HepG2 (cell line): ENCODE measurements at regions not wholly inside any gene's neighbourhood (a gene's known extent, or its start where the extent isn't known, plus 50 kb on each side); places are given as distances from the start of the nearest gene placed in this dataset.

Source experiments
- ATAC-seq: fragments of 200-7000 bp; cut with Tn5 transposase; 3 replicates; pipeline ENCODE4 v1.9.1; 2020; ENCODE audit warnings: mild to moderate bottlenecking, moderate library complexity
- BruUV-seq: library from RNA; stranded (reverse); fragments of 400-500 nt; replicated peaks from 2 replicates; lab custom pipeline; 2021; lab: Mats Ljungman, UMichigan
- CTCF ChIA-PET: fragments of 300-600 bp; formaldehyde crosslinking; extraction: SDS; loops from one replicate; lab custom pipeline; 2021; ENCODE audit warnings: low total read pairs, inconsistent platforms, low intra/inter-chr PET ratio; lab: Yijun Ruan, JAX
- POLR2A ChIA-PET: fragments of 350-600 bp; sonication (Branson Sonifier 250); formaldehyde crosslinking; loops from one replicate; lab custom pipeline; 2020; ENCODE audit warnings: antibody characterized with exemption, inconsistent platforms; lab: Yijun Ruan, JAX
- DNase-seq: peaks from one replicate; pipeline ENCODE4 v3.0.0-alpha.2; 2015; ENCODE audit warnings: low spot score
- FAIRE-seq: peaks from 3 replicates; lab custom pipeline; 2011; peaks lifted over from hg19 to GRCh38; lab: Jason Lieb, UNC
- H2AFZ ChIP-seq: one replicate; pipeline ENCODE4 v1.6.1; 2011; ENCODE audit warnings: low read length, inconsistent platforms
- H3K27ac ChIP-seq: fragments of 300-600 bp; 3 replicates; pipeline ENCODE4 v1.8.0; 2011; ENCODE audit warnings: mixed run types, mild to moderate bottlenecking, mixed read lengths, low read length, inconsistent platforms; ENCODE audit not compliant: insufficient read depth; ENCODE audit errors: extremely low read length
- H3K27me3 ChIP-seq, 2 experiments: fragments of 200-600 bp in 1 of 2; 2 replicates in 1 of 2; 3 replicates in 1 of 2; pipeline versions ENCODE4 v1.6.0 to v1.8.0; 2011; ENCODE audit warnings: low read length in 2 of 2, mild to moderate bottlenecking in 2 of 2, moderate library complexity in 2 of 2, inconsistent platforms in 1 of 2; ENCODE audit not compliant: insufficient read depth in 2 of 2, control insufficient read depth in 1 of 2
- H3K36me3 ChIP-seq, 2 experiments: fragments of 200-600 bp in 1 of 2; replicated peaks in 1 of 2; 2 replicates in 1 of 2; 3 replicates in 1 of 2; pipeline versions ENCODE4 v1.5.1 to v1.8.0; 2011; ENCODE audit warnings: low read length in 2 of 2, inconsistent platforms in 1 of 2; ENCODE audit not compliant: insufficient read depth in 2 of 2, control insufficient read depth in 1 of 2
- H3K4me1 ChIP-seq: 2 replicates; pipeline ENCODE4 v1.5.1; 2012; ENCODE audit warnings: low read length, inconsistent platforms; ENCODE audit not compliant: insufficient read depth
- H3K4me2 ChIP-seq: 2 replicates; pipeline ENCODE4 v1.6.0; 2011; ENCODE audit warnings: low read depth, low read length, inconsistent platforms
- H3K4me3 ChIP-seq, 3 experiments: fragments of 200-600 bp in 1 of 3; sonication (generic), shearing (Covaris generic) in 1 of 3; replicated peaks in 1 of 3; 2 replicates each; pipeline ENCODE4 v1.5.1; 2011 to 2016; ENCODE audit warnings: low read length in 3 of 3, inconsistent platforms in 2 of 3, low read depth in 2 of 3, mild to moderate bottlenecking in 2 of 3, control low read depth in 1 of 3, mixed read lengths in 1 of 3; ENCODE audit not compliant: insufficient read depth in 1 of 3
- H3K79me2 ChIP-seq: one replicate; pipeline ENCODE4 v1.6.1; 2011; ENCODE audit warnings: low read length, inconsistent platforms; ENCODE audit not compliant: insufficient read depth
- H3K9ac ChIP-seq: 2 replicates; pipeline ENCODE4 v1.6.0; 2011; ENCODE audit warnings: mild to moderate bottlenecking, low read depth, low read length, inconsistent platforms; ENCODE audit not compliant: insufficient read depth
- H3K9me3 ChIP-seq: 2 replicates; pipeline ENCODE4 v1.5.1; 2012; ENCODE audit warnings: mild to moderate bottlenecking, low read length
- H4K20me1 ChIP-seq: 2 replicates; pipeline ENCODE4 v1.6.0; 2011; ENCODE audit warnings: inconsistent platforms, mild to moderate bottlenecking, low read length, moderate library complexity; ENCODE audit not compliant: insufficient read depth
- AFF4 ChIP-seq: sonication (generic); formaldehyde crosslinking; IDR thresholded peaks from 2 replicates; pipeline ENCODE4 v1.4.0; 2020; ENCODE audit warnings: missing genetic modification reagents
- CEBPB ChIP-seq: IDR thresholded peaks from 2 replicates; pipeline ENCODE4 v1.6.1; 2011; ENCODE audit warnings: low read depth, low read length, improper control_type of control experiment, borderline replicate concordance
- DPF2 ChIP-seq: sonication (generic); formaldehyde crosslinking; IDR thresholded peaks from 2 replicates; pipeline ENCODE4 v1.4.0; 2020; ENCODE audit warnings: mild to moderate bottlenecking, low read depth, missing genetic modification reagents, borderline replicate concordance
- EHMT2 ChIP-seq: fragments of 200-600 bp; sonication (generic); IDR thresholded peaks from 2 replicates; pipeline ENCODE4 v1.7.0; 2017; ENCODE audit warnings: antibody characterized with exemption, low read depth, low read length, borderline replicate concordance
- HMG20B ChIP-seq: conservative IDR thresholded peaks from 2 replicates; pipeline ENCODE4 v1.6.1; 2016; ENCODE audit warnings: missing genetic modification reagents, missing compliant biosample characterization
- HNRNPK ChIP-seq: fragments of 200-400 bp; formaldehyde crosslinking; IDR thresholded peaks from 2 replicates; pipeline ENCODE4 v1.6.1; 2018; ENCODE audit warnings: low read length, low read depth, moderate library complexity, mild to moderate bottlenecking; ENCODE audit not compliant: poor library complexity, severe bottlenecking
- ZNF101 ChIP-seq: sonication (generic); formaldehyde crosslinking; IDR thresholded peaks from 2 replicates; pipeline ENCODE4 v1.4.0; 2020; ENCODE audit warnings: mild to moderate bottlenecking, low read depth, missing genetic modification reagents, borderline replicate concordance
- ZNF253 ChIP-seq: sonication (generic); formaldehyde crosslinking; IDR thresholded peaks from 2 replicates; pipeline ENCODE4 v1.8.0; 2022; ENCODE audit warnings: mild to moderate bottlenecking, missing genetic modification reagents, borderline replicate concordance
- ZNF264 ChIP-seq: sonication (generic); formaldehyde crosslinking; IDR thresholded peaks from 2 replicates; pipeline ENCODE4 v1.4.0; 2020; ENCODE audit warnings: missing genetic modification reagents
- WGBS: methylation state at CpG from one replicate; pipeline ENCODE4 v1.1.6; 2017; ENCODE audit warnings: low lambda C conversion rate; 5-methylcytosine and 5-hydroxymethylcytosine counted together
- in situ Hi-C: cut with HindIII; loops from 2 replicates; pipeline ENCODE4 v1.10.0; 2017; ENCODE audit warnings: low pct_unique_long_range_greater_than_20kb; ENCODE audit not compliant: extremely low pct_ligation_motif_present
- intact Hi-C: fragments of 100-400 bp; cut with micrococcal nuclease; formaldehyde crosslinking; loops from one replicate; pipeline ENCODE4 v1.10.0; 2022; ENCODE audit not compliant: unreplicated experiment

DNA sequence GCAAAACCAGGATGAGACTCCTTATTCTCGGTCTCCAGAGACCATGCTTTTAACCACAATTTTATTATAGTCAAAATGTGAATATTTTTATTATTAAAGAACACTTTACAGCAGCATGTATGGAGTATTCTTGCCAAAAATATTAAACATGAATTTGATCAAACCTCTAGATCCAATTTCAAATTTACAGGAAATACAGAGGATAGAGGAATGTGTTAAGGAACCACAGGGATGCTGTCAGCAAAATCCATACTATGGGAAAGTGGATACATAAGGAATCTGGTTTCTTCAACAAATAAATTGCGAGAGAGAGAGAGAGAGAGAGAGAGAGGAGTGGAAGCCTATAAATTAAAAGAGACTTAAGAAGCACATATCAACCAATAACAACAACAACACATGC is 348.2 kb upstream of the NUDT12 start:
- H3K9me3 ChIP-seq: no peaks in the 10 kb centered on the region
- H3K9ac ChIP-seq: no peak overlapping the region
- no peak overlapping the region for H2AFZ ChIP-seq
- BruUV-seq: no TSS peak
- FAIRE-seq (no peak), ATAC-seq (no peak), DNase-seq (no peak)
- ChIA-PET POLR2A (no interaction called here), CTCF (no interaction called here)
- H3K27me3 ChIP-seq: no peaks in the 10 kb centered on the region
- TF ChIP-seq AFF4 (CRISPR knock-in tag) (no peak), HNRNPK (no peak), DPF2 (CRISPR knock-in tag) (no peak), ZNF101 (CRISPR knock-in tag) (no peak), EHMT2 (no peak), ZNF264 (CRISPR knock-in tag) (no peak), ZNF253 (CRISPR knock-in tag) (no peak), HMG20B (CRISPR knock-in tag) (no peak), CEBPB (no peak)
- H3K4me2 ChIP-seq: no peak overlapping the region
- H3K27ac ChIP-seq: no peak overlapping the region
- no peaks in the 10 kb centered on the region for H3K4me1 ChIP-seq
- H4K20me1 ChIP-seq: no peaks in the 10 kb centered on the region
- in situ Hi-C loops: no loop called here
- no peaks in the 10 kb centered on the region for H3K79me2 ChIP-seq
- H3K36me3 ChIP-seq: no peaks in the 10 kb centered on the region
- intact Hi-C loops: no loop called here
- H3K4me3 ChIP-seq: no peak overlapping the region
- WGBS: 1% methylated on average over 2 of the region's 2 CpGs
